GM06990 (cell line): ENCODE measurements at regions not wholly inside any gene's neighbourhood (a gene's known extent, or its start where the extent isn't known, plus 50 kb on each side); places are given as distances from the start of the nearest gene placed in this dataset.

ENCODE experiments used
- DNase-seq: peaks from one replicate; pipeline ENCODE4 v3.0.0-alpha.2; 2011; ENCODE audit not compliant: insufficient read length; ENCODE audit errors: extremely low read depth
- H3K27me3 ChIP-seq: replicated peaks from 2 replicates; pipeline ENCODE4 v1.6.0; 2011; ENCODE audit warnings: low read length; ENCODE audit not compliant: control insufficient read depth, insufficient read depth
- H3K36me3 ChIP-seq: 2 replicates; pipeline ENCODE4 v1.5.1; 2011; ENCODE audit warnings: low read length; ENCODE audit not compliant: control insufficient read depth, insufficient read depth
- H3K4me3 ChIP-seq: replicated peaks from 2 replicates; pipeline ENCODE4 v1.5.1; 2011; ENCODE audit warnings: low read depth, mild to moderate bottlenecking, control low read depth, low read length
- CTCF ChIP-seq: IDR thresholded peaks from 2 replicates; pipeline ENCODE4 v1.5.1; 2011; ENCODE audit warnings: low read length, control low read depth, mild to moderate bottlenecking, inconsistent platforms; ENCODE audit not compliant: insufficient read depth, poor library complexity, severe bottlenecking

GRCh38 chr17:13688716-13689115 lies 87.0 kb upstream of the HS3ST3A1 start:
- no peak for DNase-seq
- no peak overlapping the region for H3K4me3 ChIP-seq
- H3K36me3 ChIP-seq: no peaks in the 10 kb centered on the region
- TF ChIP-seq CTCF: no peak
- no peaks in the 10 kb centered on the region for H3K27me3 ChIP-seq

- DNase-seq: no peak
- Histone ChIP-seq H3K27me3 (no peaks in the 10 kb centered on the region), H3K36me3 (no peaks in the 10 kb centered on the region), H3K4me3 (no peak overlapping the region)
- no peak for TF ChIP-seq CTCF
Observed at GRCh38 chr17:13690806-13691205, 89.1 kb upstream of the HS3ST3A1 start.

GRCh38 chr17:13694934-13695333 lies 93.2 kb upstream of the HS3ST3A1 start:
- TF ChIP-seq CTCF: no peak
- no peak overlapping the region for H3K4me3 ChIP-seq
- no peaks in the 10 kb centered on the region for H3K36me3 ChIP-seq
- no peaks in the 10 kb centered on the region for H3K27me3 ChIP-seq
- no peak for DNase-seq

GRCh38 chr17:13698832-13699231 lies 97.1 kb upstream of the HS3ST3A1 start:
- no peaks in the 10 kb centered on the region for H3K36me3 ChIP-seq
- H3K4me3 ChIP-seq: no peak overlapping the region
- TF ChIP-seq CTCF: no peak
- no peak for DNase-seq
- no peaks in the 10 kb centered on the region for H3K27me3 ChIP-seq

GRCh38 chr17:13699261-13699660 lies 97.5 kb upstream of the HS3ST3A1 start:
- Histone ChIP-seq H3K27me3 (no peaks in the 10 kb centered on the region), H3K36me3 (no peaks in the 10 kb centered on the region), H3K4me3 (no peak overlapping the region)
- TF ChIP-seq CTCF: no peak
- DNase-seq: no peak

- TF ChIP-seq CTCF: no peak
- Histone ChIP-seq H3K4me3 (no peak overlapping the region), H3K27me3 (no peaks in the 10 kb centered on the region)
Observed at GRCh38 chr17:13702266-13702665, 100.5 kb upstream of the HS3ST3A1 start.

More at GRCh38 chr17:13702266-13702665, 100.5 kb upstream of the HS3ST3A1 start:
- no peak for DNase-seq
- H3K36me3 ChIP-seq: no peaks in the 10 kb centered on the region
